Kidney tubule cell (primary cell): ENCODE measurements at regions not wholly inside any gene's neighbourhood (a gene's known extent, or its start where the extent isn't known, plus 50 kb on each side); places are given as distances from the start of the nearest gene placed in this dataset.
"Not testable (repeated sequence)": the region's sequence is repeated elsewhere in the genome, so short reads cannot be mapped to it uniquely, and the experiment has no call there.

ENCODE experiments used
- DNase-seq: peaks from one replicate; pipeline ENCODE4 v3.0.0-alpha.2; 2018; ENCODE audit warnings: low spot score

DNA sequence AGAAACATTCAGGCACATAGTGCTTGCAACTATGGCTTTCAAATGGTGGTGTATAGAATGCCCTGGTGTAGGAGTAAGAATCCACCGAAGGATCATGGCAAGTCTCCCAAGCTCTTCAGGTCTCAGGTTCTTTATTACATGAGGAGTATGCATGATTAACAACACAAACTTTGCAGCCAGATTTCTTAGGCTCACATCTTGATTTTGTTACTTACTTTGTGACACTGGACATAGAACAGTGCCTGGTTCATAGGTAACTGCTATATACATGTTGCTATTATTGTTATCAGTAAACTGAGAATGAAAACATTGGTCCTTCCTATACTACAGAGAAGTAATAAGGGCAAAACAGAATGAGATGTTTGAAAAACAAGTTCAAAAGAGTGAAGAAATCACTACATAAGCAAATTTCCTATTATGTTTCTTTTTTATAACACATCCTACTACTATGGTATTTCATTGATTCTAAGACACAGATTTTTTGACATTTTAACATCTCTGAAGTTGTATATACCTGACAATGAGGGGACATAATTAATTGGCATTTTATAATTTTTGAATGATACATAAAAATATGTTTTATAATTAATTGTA, 284.9 kb downstream of the C1D start:
- DNase-seq, result no peak

- not testable (repeated sequence) for DNase-seq
Observed at GRCh38 chr2:67780841-67781240, 282.0 kb downstream of the C1D start.

GRCh38 chr2:67782443-67782842, 280.4 kb downstream of the C1D start:
- no peak for DNase-seq

- DNase-seq, result no peak
Observed at GRCh38 chr2:67783026-67783425, 279.8 kb downstream of the C1D start.

- DNase-seq, result peak; percentile 71
Observed at GRCh38 chr2:67790622-67791021, 272.2 kb downstream of the C1D start.

- DNase-seq, result no peak
Observed at GRCh38 chr2:67792191-67792590, 270.6 kb downstream of the C1D start.

GRCh38 chr2:67792681-67793091, 270.1 kb downstream of the C1D start:
- DNase-seq, result no peak

- DNase-seq, result peak; percentile 32
Observed at GRCh38 chr2:67797801-67798540, 264.8 kb downstream of the C1D start.

GRCh38 chr2:67798541-67799160, 264.2 kb downstream of the C1D start:
- no peak for DNase-seq

GRCh38 chr2:67799886-67800285, 262.9 kb downstream of the C1D start:
- no peak for DNase-seq

DNA sequence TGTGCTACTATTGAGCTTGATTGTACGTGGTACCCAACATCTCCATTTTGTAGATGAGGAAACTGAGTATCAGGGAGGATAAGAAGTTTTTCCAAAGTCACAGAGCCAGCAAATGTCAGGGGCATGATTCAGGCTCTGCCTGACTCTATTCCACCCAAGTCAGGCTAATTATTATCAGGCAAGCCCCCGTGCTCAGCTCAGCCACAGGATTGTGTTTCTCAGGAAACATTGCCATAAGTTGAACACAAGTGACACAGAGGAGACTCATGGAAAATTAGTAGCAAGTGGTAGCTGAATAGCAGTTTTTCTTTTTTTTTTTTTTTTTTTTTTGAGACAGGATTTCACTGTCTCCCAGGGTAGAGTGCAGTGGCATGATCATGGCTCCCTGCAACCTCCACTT, 260.5 kb downstream of the C1D start:
- DNase-seq, result peak; percentile 81

- no peak for DNase-seq
Observed at GRCh38 chr2:67802824-67803223, 260.0 kb downstream of the C1D start.

- no peak for DNase-seq
Observed at GRCh38 chr2:67806816-67807215, 256.0 kb downstream of the C1D start.

DNA sequence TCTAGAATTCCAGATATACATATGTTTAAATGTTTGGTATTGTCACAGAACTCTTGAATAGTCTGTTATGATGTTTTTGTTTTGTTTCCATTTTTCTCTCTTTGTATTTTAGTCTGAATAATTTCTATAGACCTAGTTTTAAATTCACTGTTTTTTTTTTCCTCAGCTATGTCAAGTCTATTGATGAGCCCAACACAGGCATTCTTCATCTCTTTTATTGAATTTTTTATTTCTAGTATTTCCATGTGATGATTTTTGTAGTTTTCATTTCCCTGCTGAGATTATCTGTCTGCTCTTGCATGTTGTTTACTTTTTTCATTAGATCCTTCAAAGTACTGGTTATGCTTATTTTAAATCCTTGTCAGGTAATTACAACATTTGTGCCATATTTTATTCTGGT, 254.7 kb downstream of the C1D start:
- DNase-seq, result no peak

- DNase-seq, result no peak
Observed at GRCh38 chr2:67812682-67813081, 250.1 kb downstream of the C1D start.

DNA sequence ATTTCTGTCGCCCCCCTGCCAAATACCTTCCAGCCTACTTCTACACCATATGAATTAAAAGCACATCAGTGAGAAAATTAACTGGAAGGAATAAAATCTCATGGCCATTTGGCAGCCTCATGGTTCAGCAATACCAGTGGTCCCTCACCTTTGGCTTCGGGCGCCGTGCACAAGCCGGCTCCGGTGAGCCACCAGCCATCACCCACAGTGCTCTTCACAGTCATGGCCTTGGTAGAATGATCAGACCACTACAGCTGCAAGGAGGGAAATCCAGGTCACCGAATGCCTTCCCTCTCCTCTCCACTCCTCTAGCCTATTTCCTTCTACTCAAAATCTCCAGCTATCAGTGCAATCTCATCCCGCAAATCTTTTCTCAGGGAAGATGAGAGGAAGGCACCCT, 239.1 kb downstream of the C1D start:
- no peak for DNase-seq

DNA sequence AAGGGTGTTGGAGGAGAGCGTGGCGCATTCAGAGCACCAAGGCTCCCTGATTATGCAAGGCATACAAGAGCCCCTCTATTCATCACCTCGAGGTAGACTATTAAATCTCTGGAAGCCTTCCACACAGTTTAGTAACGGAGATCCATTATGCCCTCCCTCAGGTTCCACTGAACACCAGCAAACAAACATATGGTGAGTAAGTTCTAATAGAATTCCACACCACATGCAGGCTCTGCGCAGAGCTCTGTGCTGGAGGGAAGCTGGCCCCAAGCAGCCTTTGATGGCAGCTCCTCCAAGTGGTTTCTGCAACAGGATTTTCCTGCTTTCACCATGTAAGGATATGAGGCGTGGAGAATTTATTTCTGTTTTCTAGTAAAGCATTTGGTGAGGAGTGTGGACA, 238.6 kb downstream of the C1D start:
- DNase-seq, result peak; percentile 58

- DNase-seq, result peak; percentile 86
Observed at GRCh38 chr2:67825476-67825875, 237.3 kb downstream of the C1D start.

DNA sequence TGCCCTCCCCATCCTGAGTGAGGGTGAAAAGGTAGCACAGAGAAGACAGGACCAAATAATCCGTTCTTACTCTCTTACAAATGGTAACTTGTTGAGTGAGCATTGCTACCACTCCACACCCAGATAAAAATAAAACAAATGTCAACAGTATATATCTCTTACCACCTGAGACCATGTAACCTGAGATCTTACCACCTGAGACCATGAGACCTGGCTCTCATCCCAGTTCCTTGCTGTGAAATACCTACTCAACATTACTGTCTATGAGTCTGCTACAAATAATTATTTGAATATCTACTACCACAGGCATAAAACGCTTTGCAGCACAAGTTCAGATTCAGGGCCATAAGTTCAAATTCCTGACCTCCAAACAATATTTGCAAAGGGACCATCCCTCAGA, 234.7 kb downstream of the C1D start:
- no peak for DNase-seq

- DNase-seq, result no peak
Observed at GRCh38 chr2:67829470-67829869, 233.3 kb downstream of the C1D start.

DNA sequence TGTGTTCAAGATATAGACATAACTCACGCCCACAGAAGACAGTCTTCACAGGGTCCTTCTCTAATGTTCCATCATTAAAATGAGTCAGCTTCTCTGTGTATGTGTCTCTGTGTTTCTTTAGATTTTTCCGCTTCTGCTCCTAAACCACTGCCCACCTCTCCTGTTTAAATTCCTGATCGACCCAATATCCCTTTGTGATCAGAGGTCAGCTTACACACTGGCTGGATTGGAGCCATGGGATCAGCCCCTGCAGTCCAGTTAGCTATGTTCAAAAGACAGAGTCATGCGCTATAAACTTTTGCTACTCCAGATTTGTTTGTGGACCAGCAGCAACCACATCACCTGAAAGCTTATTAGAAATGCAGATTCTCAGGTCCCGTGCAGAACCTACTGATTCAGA, 229.2 kb downstream of the C1D start:
- DNase-seq, result no peak

DNA sequence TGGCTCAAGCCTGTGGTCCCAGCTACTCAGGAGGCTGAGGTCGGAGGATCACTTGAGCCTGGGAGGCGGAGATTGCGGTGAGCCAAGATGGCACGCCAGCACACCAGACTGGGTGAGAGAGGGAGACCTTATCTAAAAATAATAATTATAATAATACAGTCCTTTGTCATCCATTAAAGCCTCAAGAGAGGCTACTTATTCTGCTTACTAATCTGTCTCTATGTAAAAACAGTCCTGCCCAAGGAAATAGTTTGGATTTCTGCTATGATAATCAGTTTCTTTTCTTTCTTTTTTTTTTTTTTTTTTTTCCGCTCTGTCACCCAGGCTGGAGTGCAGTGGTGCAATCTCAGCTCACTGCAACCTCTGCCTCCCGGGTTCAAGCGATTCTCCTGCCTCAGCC, 228.3 kb downstream of the C1D start:
- no peak for DNase-seq

- no peak for DNase-seq
Observed at GRCh38 chr2:67835266-67835665, 227.5 kb downstream of the C1D start.

DNA sequence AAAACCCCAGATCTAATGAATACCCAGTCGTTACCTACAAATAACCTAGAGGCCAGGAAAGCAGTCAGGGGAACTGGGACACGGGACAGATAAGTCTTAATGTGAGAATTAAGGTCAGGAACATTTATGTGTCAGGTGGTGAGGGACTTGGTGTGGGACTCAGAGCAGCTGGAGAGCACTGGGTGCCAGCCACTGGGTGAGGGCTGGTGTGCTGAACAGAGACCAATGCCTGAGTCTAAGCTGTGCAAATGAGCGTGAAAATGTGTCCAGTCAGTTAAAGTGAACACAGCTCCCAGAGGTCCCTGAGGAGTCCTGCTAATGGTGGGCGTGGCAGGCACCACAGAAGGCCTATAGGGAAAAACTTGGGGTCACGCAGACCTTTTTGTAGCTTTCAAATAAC, 225.9 kb downstream of the C1D start:
- no peak for DNase-seq
